GM21825 (cell line): ENCODE measurements at regions not wholly inside any gene's neighbourhood (a gene's known extent, or its start where the extent isn't known, plus 50 kb on each side); places are given as distances from the start of the nearest gene placed in this dataset.

Source experiments
- ATAC-seq: cut with Tn5 transposase; IDR thresholded peaks from one replicate; pipeline ENCODE4 v1.9.1; 2021; ENCODE audit warnings: mild to moderate bottlenecking, moderate library complexity; ENCODE audit not compliant: unreplicated experiment

DNA sequence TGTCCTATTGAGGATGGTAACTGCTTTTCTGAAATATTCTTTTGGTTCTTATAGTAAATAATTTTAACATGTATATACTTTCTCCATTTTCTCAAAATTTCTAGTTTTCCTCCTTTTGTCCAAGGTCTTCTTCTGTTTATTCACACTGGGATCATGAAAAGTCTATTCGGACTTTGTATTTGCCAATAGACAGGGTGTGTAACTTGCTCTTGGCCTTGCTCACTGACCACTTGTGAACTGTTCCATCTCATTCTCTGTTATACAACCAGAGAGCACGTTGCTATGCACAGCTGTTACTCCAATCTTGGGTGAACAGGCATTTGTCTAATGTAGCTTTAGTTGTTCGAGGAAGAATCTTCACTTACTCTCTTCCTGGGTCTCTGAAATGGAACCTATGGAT, 388.9 kb downstream of the SH3GL2 start:
- ATAC-seq, result no peak

DNA sequence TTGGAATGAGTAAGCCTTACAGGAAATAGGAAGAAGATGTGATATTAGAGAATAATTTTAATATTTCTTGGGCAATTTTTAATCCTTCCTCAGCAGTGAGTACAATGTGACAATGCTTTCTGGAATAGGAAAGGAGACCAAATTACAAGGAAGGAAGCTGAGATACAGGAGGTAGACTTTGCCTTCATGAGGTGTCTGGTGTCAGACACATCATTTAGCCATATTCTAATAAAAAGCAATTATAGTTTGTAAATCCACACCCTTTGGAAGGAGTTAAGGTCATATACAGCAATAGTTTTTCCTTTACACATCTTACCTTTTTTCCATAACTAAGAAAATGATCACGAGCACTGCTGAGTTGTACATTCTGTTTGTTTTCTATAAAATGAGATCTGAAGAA, 390.4 kb downstream of the SH3GL2 start:
- ATAC-seq, result no peak

DNA sequence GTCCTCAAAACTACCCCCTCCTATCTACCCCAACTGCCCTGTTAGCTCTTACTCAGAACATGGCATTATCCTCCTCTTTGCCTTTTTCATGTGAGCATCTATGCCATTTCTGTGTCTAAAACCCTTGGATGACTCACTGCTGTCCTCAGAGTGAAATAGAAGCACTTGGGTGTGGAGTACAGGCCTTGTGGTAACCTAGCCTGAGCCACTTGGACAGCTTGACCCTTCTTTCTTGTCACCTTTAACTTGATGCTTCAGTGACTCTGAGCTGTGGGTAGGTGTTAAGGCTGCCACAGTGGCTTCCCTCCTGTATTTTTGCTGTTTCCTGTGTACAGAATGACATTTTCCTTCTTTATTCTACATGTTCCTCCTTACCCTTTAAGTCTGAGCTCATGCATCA, 391.4 kb downstream of the SH3GL2 start:
- no peak for ATAC-seq

GRCh38 chr9:17978773-17979172, 399.9 kb downstream of the SH3GL2 start:
- no peak for ATAC-seq

DNA sequence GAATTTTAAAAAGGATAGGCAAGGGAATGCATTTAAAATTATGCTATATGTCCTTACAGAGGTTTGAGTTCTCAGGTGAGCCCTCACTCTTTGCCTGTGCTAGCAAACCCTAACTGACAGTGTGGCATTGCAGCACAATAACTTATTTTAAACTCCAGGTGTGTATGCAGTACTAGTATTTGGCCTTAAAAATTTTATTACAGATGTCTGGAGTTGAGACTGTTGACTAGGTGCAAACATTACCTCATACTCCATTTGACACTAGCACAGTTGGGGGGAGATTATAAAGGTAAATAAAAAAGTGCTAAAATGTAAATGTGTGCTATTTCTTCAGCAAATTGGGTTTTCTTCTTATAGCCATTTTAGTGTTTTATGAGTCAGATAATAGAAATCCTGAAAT, 407.7 kb downstream of the SH3GL2 start:
- no peak for ATAC-seq

DNA sequence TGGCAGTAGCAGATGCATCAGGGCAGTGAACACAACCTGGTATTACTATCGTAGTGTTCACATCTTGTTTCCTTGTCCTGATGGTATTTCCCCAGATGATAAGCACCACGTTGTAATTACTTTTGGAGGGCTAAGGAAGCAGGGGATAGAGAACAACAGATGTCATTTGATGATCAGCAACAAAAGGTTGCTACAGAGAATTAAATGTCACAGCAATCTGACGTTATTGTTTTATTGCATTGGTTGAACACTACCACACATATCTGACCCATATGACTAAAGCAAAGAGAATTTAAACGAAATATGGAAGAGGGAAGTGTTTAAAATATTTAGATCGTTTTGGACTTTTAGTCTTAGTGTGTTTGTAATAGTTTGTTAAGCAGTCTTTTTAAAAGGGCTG, 408.3 kb downstream of the SH3GL2 start:
- ATAC-seq, result no peak

DNA sequence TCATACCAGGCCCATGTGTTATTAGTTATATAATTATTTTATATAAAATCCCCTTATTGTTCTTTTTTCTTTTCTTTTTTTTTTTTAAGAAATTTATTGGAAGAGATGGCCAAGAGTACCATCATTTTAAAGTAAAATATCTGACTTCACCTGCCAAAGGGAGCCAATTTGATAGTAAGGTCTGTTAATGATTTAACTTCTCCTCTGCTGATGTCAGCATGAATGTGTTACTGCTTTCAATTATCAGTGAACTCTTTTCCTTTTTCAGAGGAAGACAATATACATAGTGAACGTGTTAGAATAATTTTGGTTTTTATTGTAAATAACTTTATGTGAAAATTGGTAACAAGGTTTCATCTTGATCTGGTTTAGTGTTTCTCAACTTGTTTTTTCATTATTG, 409.6 kb downstream of the SH3GL2 start:
- no peak for ATAC-seq

DNA sequence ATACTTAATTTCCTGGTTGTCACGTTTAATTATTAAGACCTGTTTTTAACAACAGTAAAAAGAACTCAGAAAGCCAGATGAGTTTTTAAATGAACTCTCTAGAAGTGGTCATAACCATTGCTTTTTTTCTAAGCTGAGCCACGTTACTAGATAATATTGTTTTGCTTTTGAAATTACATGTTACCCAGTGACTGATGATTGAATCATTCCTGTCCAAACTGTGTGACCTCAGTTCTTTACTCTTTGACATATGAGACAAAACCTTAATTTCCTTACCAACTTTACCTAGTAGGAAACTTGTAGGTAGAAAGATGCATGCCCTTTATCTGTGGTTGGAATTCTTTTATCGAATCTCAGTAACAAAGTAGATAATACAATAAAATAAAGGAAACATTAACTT, 411.7 kb downstream of the SH3GL2 start:
- ATAC-seq, result no peak

DNA sequence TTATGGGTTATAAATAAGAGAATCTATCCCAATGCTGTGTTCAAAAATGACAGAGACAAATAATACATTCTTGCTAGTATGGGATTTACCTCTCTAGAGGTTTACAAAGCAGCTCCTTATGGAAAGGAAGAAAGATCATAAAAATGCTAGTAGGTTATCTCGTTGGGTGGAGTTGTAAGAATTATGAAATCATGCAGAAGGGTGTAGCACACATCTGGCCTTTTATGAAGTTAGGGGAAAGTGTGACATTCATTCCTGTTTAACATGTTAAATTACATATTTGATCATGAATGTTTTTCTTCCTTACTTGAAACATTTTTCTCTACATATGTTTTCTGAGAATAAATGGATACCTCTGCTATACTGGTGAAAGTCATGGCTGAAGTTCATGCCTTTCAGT, 414.2 kb downstream of the SH3GL2 start:
- no peak for ATAC-seq

DNA sequence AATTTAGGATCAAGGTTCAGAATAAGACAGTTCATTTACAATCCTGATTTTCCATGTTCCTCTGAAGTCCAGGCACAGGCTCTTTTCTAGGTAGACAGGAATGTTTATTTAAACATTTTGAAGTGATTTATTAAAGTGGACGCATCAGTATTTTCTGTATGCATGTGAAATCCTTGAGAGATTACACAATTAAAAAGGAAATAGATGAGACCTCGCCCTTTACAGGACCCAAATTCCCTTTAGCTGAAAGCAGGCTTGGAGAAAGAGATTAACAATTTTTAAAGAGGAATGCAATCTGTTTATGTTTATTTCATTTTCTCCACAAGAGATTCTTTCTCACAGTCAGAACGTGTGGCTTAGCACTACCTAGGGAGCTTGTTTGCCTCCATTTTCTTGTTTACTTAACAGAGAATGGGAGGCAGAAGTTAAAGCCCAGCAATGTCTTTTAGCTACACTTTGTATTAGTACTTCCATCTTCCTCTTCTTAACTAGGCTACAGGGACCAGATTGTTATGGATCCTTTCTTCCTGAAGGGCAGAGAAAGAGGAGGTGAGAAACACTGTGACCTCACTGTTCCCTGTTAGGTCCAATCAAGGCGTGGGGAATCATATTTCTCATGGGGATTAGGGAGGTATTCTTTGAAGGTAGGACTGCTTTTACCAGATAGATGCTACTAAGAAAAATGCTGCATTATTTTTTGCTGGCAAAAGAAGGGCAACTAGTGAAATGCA, 416.0 kb downstream of the SH3GL2 start:
- no peak for ATAC-seq

DNA sequence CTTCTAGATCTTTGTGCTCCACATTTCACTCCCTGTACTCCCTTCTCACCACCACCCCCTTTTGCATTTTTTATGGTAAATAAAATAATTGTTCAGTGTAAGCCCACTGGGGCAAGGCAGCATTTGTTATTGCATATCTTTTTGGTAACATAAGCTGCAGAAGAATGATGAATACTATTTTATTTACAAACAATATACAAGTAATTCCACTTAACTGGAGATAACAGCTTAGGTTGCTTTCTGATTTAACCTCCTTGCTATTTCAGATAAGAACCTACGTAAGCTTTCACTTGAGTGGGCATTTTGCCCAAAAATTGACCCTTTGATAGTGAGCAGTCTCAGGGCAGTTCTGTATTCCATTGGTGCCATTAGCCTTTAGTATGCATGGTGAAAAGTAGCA, 417.9 kb downstream of the SH3GL2 start:
- no peak for ATAC-seq

DNA sequence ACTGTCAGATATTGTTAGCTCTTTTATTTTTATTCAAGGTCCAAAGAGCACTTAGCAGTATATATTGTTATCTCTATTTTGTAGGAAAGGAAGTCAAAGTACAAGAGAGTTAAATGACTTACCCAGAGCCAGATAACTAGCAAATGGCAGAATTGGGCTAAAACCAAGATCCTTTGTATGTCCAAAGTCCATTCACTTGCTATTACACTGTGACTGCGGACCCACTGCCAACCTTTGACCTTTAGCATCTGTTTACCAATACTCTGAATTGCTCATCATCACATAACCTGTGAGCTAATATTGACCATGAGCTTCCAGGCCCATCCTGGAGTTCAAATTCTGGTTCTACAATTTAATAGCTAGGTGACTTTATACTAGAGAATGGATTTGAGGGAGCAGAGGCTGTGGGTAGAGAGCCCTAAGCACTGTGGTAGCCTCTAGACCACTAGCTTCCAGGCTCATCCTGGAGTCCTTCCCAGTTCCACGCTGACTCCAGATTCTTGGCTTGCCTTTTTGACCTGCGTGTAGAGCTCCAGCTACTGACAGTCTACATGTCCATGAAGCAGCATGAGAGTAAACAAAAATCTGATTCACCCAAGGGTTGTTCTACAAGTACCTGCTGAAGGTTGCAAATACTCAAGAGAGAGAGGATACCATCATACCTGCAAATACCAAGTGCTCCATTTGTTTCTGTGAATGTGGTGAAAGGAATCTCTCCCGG, 424.0 kb downstream of the SH3GL2 start:
- no peak for ATAC-seq

DNA sequence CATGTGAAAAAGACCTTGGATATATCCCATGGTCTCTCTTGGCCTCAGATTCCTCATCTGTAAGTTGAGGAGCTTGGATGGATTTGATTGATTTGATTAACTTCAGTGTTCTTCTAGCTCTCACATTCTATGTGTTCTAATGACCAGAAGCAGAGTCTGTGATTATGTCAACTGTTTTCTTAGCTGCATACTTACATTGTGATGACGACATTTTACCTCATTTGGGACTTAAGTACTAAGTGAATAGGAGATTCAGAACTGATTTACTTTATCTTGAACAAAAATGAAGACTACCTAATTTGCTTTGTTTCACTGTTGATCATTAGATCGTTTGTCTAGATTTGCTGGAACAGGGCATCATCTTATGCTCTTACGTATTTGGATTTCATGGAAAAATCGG, 427.7 kb downstream of the SH3GL2 start:
- ATAC-seq, result no peak

DNA sequence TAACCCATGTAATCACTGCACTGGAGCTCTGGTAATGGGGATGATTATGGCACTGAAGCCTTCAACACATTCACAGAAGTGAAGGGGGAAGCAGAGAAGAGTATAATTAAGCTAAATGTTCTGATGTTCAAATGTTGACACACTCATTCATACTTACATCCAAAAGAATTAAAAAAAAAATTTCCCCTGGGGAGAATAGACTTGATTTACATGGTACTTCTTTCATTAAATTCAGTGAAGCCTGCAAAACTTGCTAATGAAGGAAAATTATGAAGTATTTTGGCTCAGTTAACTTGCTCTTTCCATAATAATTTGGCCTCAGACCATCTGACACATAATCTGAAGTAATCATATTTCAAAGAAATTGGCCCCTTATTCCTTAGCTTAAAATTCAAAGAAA, 428.8 kb downstream of the SH3GL2 start:
- no peak for ATAC-seq

GRCh38 chr9:18009902-18010301, 431.0 kb downstream of the SH3GL2 start:
- ATAC-seq, result no peak

DNA sequence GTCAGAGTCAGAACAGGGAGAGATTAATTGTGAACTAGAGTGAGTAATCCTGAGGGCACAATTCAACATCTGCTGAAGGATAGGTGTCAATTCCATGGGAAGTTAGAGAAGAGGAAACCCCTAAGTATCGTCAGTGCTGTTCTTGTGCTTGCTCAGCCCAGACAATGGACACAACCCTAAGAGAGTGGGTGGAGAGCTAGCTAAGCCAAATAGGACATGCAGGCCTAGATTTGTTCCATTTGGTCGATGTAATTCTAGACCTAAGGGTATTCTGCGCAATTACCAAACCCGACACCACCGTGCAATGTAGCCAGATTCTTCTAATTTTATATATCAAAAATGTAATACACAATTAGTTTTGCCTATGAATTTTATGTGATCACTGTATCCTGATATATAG, 431.6 kb downstream of the SH3GL2 start:
- ATAC-seq, result no peak

GRCh38 chr9:18012170-18012569, 433.3 kb downstream of the SH3GL2 start:
- no peak for ATAC-seq

GRCh38 chr9:18014556-18014955, 435.7 kb downstream of the SH3GL2 start:
- no peak for ATAC-seq

DNA sequence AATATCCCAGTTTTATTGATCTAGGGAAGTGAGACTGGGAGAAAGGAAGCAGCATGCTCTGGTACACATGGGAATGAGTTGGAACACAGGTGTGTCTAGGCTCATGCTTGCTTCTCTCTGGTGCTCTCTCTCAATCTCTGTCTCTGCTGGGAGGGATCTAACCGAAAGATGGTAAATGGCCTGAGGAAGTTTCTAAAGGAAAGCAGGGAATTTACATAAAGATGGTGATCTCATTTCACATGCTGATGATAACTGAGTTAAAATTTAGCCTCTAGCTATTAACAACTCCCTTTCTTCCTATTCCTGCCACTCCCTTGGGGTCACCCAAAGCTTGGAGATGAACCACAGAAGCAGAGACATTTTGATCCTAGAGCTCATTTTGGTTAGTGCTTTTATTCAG, 436.2 kb downstream of the SH3GL2 start:
- ATAC-seq, result no peak

- no peak for ATAC-seq
Observed at GRCh38 chr9:18017136-18017535, 438.3 kb downstream of the SH3GL2 start.

- ATAC-seq, result no peak
Observed at GRCh38 chr9:18018221-18018620, 439.4 kb downstream of the SH3GL2 start.

DNA sequence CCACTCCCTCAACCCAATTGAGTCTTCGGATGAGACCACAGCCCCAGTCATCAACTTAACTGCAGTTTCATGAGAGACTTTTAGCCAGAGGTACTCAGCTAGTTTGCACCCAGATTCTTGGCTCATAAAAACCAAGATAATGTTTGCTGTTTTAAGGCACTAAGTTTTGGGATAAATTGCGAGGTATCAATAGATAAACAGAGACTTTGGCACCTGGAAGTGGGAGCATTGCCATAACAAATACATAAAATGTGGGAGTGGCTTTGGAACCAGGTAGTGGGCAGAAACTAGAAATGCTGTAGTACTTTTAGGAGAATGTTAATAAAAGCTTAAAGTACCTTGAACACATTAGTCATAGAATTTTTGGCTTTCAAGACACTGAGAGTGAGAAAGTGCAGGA, 439.8 kb downstream of the SH3GL2 start:
- ATAC-seq, result no peak
